HEK293 (cell line): ENCODE measurements at regions not wholly inside any gene's neighbourhood (a gene's known extent, or its start where the extent isn't known, plus 50 kb on each side); places are given as distances from the start of the nearest gene placed in this dataset.

ENCODE experiments used
- TCF7L2 ChIP-seq: IDR thresholded peaks from 2 replicates; pipeline ENCODE4 v1.6.1; 2011; ENCODE audit warnings: low read depth, mild to moderate bottlenecking, inconsistent platforms, low read length, moderate library complexity, borderline replicate concordance
- ZNF266 ChIP-seq: fragments of 450-650 bp; formaldehyde crosslinking; IDR thresholded peaks from 2 replicates; pipeline ENCODE4 v1.5.1; 2016; ENCODE audit warnings: missing biosample characterization, missing genetic modification characterization, low read depth
- ZNF354C ChIP-seq: fragments of 450-650 bp; formaldehyde crosslinking; IDR thresholded peaks from 2 replicates; pipeline ENCODE4 v1.5.1; 2016; ENCODE audit warnings: missing biosample characterization, missing genetic modification characterization, low read depth, borderline replicate concordance
- TF ChIP-seq, protein P1 (sequence below): fragments of 450-650 bp; formaldehyde crosslinking; IDR thresholded peaks from 2 replicates; pipeline ENCODE4 v1.5.1; 2016; ENCODE audit warnings: missing biosample characterization, missing genetic modification characterization
- TF ChIP-seq, protein P2 (sequence below): fragments of 450-650 bp; formaldehyde crosslinking; IDR thresholded peaks from 2 replicates; pipeline ENCODE4 v1.5.1; 2016; ENCODE audit warnings: missing biosample characterization, missing genetic modification characterization

DNA sequence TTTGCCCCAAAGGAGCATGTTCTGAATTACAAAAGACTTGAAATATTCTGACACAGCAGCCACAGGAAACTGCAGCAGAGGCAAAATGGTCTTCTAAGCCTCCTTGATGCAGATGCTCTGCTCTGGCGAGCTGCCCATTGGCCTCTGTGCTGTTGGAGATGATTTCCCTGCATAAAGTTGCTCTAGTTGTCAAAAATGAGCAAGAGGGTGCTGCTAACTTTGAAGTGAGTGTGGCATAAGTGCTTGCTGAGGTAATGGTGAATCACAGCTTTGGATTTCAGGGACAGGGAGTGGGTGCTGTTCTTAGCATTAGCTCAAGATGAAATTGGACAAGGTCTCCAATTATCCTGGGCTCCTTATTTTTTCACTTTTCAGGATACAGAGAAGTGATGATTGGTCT, 435.4 kb downstream of the TMEM135 start:
- TF ChIP-seq TCF7L2 (no peak), ZNF266 (tag by site-specific recombination) (no peak), ZNF354C (tag by site-specific recombination) (no peak)
- TF ChIP-seq, protein P1, sequence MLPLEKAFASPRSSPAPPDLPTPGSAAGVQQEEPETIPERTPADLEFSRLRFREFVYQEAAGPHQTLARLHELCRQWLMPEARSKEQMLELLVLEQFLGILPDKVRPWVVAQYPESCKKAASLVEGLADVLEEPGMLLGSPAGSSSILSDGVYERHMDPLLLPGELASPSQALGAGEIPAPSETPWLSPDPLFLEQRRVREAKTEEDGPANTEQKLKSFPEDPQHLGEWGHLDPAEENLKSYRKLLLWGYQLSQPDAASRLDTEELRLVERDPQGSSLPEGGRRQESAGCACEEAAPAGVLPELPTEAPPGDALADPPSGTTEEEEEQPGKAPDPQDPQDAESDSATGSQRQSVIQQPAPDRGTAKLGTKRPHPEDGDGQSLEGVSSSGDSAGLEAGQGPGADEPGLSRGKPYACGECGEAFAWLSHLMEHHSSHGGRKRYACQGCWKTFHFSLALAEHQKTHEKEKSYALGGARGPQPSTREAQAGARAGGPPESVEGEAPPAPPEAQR (tag by site-specific recombination): no peak
- TF ChIP-seq, protein P2, sequence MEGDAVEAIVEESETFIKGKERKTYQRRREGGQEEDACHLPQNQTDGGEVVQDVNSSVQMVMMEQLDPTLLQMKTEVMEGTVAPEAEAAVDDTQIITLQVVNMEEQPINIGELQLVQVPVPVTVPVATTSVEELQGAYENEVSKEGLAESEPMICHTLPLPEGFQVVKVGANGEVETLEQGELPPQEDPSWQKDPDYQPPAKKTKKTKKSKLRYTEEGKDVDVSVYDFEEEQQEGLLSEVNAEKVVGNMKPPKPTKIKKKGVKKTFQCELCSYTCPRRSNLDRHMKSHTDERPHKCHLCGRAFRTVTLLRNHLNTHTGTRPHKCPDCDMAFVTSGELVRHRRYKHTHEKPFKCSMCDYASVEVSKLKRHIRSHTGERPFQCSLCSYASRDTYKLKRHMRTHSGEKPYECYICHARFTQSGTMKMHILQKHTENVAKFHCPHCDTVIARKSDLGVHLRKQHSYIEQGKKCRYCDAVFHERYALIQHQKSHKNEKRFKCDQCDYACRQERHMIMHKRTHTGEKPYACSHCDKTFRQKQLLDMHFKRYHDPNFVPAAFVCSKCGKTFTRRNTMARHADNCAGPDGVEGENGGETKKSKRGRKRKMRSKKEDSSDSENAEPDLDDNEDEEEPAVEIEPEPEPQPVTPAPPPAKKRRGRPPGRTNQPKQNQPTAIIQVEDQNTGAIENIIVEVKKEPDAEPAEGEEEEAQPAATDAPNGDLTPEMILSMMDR (tag by site-specific recombination): no peak
